HFFc6 (cell line): ENCODE measurements at regions not wholly inside any gene's neighbourhood (a gene's known extent, or its start where the extent isn't known, plus 50 kb on each side); places are given as distances from the start of the nearest gene placed in this dataset.

Source experiments
- DNase-seq: peaks from one replicate; pipeline ENCODE4 v3.0.0-alpha.2; 2018
- H3K27ac Mint-ChIP-seq: 2 replicates; pipeline ENCODE4 v1.8.0; 2020; ENCODE audit warnings: mild to moderate bottlenecking, mixed read lengths
- H3K27me3 Mint-ChIP-seq: 2 replicates; pipeline ENCODE4 v1.8.0; 2021; ENCODE audit warnings: mild to moderate bottlenecking, moderate library complexity, mixed read lengths; ENCODE audit not compliant: insufficient read depth
- H3K36me3 Mint-ChIP-seq: 2 replicates; pipeline ENCODE4 v1.8.0; 2021; ENCODE audit warnings: low read depth, mixed read lengths
- H3K4me1 Mint-ChIP-seq: 2 replicates; pipeline ENCODE4 v1.8.0; 2020; ENCODE audit warnings: low read depth, mixed read lengths
- H3K4me3 Mint-ChIP-seq: 2 replicates; pipeline ENCODE4 v1.8.0; 2020; ENCODE audit warnings: mild to moderate bottlenecking, moderate library complexity, mixed read lengths
- H3K9me3 Mint-ChIP-seq: 2 replicates; pipeline ENCODE4 v1.8.0; 2020; ENCODE audit warnings: mild to moderate bottlenecking, mixed read lengths
- CTCF ChIP-seq: fragments of 200-600 bp; sonication (generic); IDR thresholded peaks from 2 replicates; pipeline ENCODE4 v1.5.0; 2021; ENCODE audit warnings: antibody characterized with exemption, mild to moderate bottlenecking

DNA sequence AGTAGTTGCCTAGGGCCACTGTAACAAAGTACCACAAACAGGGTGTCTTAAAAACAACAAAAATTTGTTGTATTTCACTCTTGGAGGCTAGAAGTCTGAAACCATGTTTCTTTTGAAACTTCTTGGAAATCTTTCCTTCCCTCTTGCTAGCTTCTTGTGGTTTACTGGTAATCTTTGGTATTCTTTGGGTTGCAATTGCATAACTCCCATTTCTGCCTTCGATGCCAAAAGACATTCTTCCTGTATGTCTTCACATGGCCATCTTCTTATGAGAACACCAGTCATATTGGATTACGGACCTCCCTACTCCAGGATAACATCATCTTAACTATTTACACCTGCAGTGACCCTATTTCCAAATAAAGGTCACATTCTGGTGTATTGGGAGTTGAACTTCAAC lies 357.4 kb downstream of the PPP1R3A start:
- Mint-ChIP-seq H3K36me3 (no peaks in the 10 kb centered on the region), H3K9me3 (peaks cover 11% of the 10 kb centered on the region; the same call in 1 of the 2 replicates), H3K27ac (no peak overlapping the region), H3K4me1 (no peaks in the 10 kb centered on the region), H3K4me3 (no peak overlapping the region), H3K27me3 (no peaks in the 10 kb centered on the region)
- no peak for DNase-seq
- no peak for TF ChIP-seq CTCF

DNA sequence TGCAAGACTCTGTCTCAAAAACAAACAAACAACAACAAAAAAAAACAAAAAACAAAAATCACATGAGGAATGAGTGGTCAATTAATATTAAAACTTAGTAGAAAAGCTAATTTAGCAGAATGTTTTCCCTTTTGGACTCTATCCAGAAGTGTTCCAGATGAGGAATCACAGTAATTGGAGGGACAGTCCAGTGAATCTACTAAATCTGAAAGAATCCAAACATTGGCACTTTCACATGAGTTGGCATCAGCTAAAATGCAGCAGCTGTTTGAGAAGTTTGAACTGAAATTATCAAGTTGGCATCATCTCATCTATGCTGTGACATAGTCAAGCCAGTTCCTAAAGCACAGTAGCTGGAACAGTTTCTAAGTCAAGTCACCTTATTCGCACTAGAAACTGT lies 367.8 kb downstream of the PPP1R3A start:
- no peak for DNase-seq
- Mint-ChIP-seq H3K36me3 (no peaks in the 10 kb centered on the region), H3K27ac (no peak overlapping the region), H3K9me3 (peaks cover 23% of the 10 kb centered on the region), H3K4me3 (no peak overlapping the region), H3K4me1 (no peaks in the 10 kb centered on the region), H3K27me3 (no peaks in the 10 kb centered on the region; the same call in 1 of the 2 replicates)
- TF ChIP-seq CTCF = no peak

- Mint-ChIP-seq H3K4me1 (no peaks in the 10 kb centered on the region), H3K36me3 (no peaks in the 10 kb centered on the region), H3K4me3 (no peak overlapping the region), H3K9me3 (peaks cover 26% of the 10 kb centered on the region), H3K27me3 (no peaks in the 10 kb centered on the region; the same call in 1 of the 2 replicates), H3K27ac (no peak overlapping the region)
- TF ChIP-seq CTCF = no peak
- DNase-seq = no peak
Observed at GRCh38 chr7:113548561-113548960, 370.2 kb downstream of the PPP1R3A start.

GRCh38 chr7:113548137-113548536 lies 370.7 kb downstream of the PPP1R3A start:
- Mint-ChIP-seq H3K4me1 (no peaks in the 10 kb centered on the region), H3K27ac (no peak overlapping the region), H3K9me3 (peaks cover 23% of the 10 kb centered on the region), H3K27me3 (no peaks in the 10 kb centered on the region; the same call in 1 of the 2 replicates), H3K36me3 (no peaks in the 10 kb centered on the region), H3K4me3 (no peak overlapping the region)
- TF ChIP-seq CTCF = no peak
- DNase-seq = no peak

DNA sequence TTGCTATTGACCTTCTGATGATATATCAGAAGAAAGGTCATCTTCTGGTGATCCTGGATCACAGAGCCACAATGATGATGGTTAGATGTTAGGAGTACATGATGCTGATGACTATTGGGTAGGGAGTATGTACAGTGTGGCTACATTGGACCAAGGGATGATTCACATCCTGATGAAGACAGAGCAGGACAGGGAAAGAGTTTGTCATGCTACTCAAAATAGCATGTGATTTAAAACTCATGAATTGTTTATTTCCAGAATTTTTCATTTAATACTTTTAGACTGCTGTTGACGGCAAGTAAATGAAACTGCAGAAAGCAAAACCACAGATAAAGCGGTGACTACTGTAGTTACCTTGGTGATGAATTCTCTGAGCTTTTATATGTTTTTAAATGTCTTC lies 397.3 kb downstream of the PPP1R3A start:
- no peak for DNase-seq
- no peak for TF ChIP-seq CTCF
- H3K9me3 Mint-ChIP-seq = peaks cover 27% of the 10 kb centered on the region

GRCh38 chr7:113519472-113519871 lies 399.3 kb downstream of the PPP1R3A start:
- DNase-seq = no peak
- no peaks in the 10 kb centered on the region for H3K4me1 Mint-ChIP-seq
- peaks cover 28% of the 10 kb centered on the region for H3K9me3 Mint-ChIP-seq
- H3K36me3 Mint-ChIP-seq = no peaks in the 10 kb centered on the region
- H3K27ac Mint-ChIP-seq = no peak overlapping the region
- TF ChIP-seq CTCF = no peak
- H3K27me3 Mint-ChIP-seq = no peaks in the 10 kb centered on the region
- H3K4me3 Mint-ChIP-seq = no peak overlapping the region

More for the DNA sequence above, 397.3 kb downstream of the PPP1R3A start:
- H3K27ac Mint-ChIP-seq = no peak overlapping the region
- no peaks in the 10 kb centered on the region for H3K4me1 Mint-ChIP-seq
- H3K36me3 Mint-ChIP-seq = no peaks in the 10 kb centered on the region
- no peaks in the 10 kb centered on the region for H3K27me3 Mint-ChIP-seq
- H3K4me3 Mint-ChIP-seq = no peak overlapping the region
